ENCODE measurements at regions not wholly inside any gene's neighbourhood (a gene's known extent, or its start where the extent isn't known, plus 50 kb on each side); places are given as distances from the start of the nearest gene placed in this dataset.

DNA sequence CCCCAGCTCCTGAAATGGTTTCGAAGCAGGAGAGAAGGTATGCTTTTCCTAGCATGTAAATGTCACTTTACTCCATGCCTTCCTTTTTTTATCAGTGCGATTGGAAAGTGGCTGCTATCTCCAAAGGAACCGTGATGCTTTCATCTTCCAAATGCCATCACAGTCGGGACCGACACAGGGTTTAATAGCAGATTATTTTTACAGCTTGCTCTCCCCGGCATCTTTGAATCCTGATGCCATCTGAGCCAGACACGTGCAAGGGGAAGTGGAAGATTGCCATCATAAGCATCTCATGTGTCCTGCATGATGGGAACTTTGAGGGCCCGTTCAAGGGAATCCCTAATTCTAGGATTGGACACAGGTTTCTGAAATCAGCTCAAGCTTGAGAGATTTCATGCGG lies 253.4 kb upstream of the KCNG1 start:
- TF ChIP-seq EP300 (IDR thresholded peaks at IDR 0.05) (no peak), POLR2AphosphoS5 (IDR thresholded peaks at IDR 0.05) (no peak), CTCF (IDR thresholded peaks at IDR 0.05) (no peak), POLR2A (IDR thresholded peaks at IDR 0.05) (no peak)
- peaks cover 0 to 10% (median 3%) of the 10 kb centered on the region in 4 donors for H3K9me3 ChIP-seq
- intact Hi-C loops (cut with DNase I; ENCODE audit: low total_unique reads) = no loop called here
- H3K27me3 ChIP-seq = peaks cover 0 to 53% (median 15%) of the 10 kb centered on the region in 3 donors
- H3K4me3 ChIP-seq = no peak overlapping the region
- DNase-seq = no peak
- 57 to 67% (median 66%) methylated on average over 9 of the region's 9 CpGs for WGBS, 5 donors
- no peaks in the 10 kb centered on the region for H3K36me3 ChIP-seq
- H3K4me1 ChIP-seq = no peaks in the 10 kb centered on the region
- H3K27ac ChIP-seq = no peak overlapping the region

GRCh38 chr20:51275826-51276225 lies 252.9 kb upstream of the KCNG1 start:
- no peak for DNase-seq
- H3K27ac ChIP-seq = no peak overlapping the region
- H3K36me3 ChIP-seq = no peaks in the 10 kb centered on the region
- intact Hi-C loops (cut with DNase I; ENCODE audit: low total_unique reads) = no loop called here
- peaks cover 0 to 15% (median 4%) of the 10 kb centered on the region in 4 donors for H3K9me3 ChIP-seq
- WGBS, 5 donors = 43 to 55% (median 47%) methylated on average over 14 of the region's 14 CpGs
- H3K4me1 ChIP-seq = no peaks in the 10 kb centered on the region
- no peak for TF ChIP-seq POLR2AphosphoS5 (IDR thresholded peaks at IDR 0.05)
- no peak for TF ChIP-seq EP300 (IDR thresholded peaks at IDR 0.05)
- TF ChIP-seq CTCF (IDR thresholded peaks at IDR 0.05) = no peak
- TF ChIP-seq POLR2A (IDR thresholded peaks at IDR 0.05) = no peak
- no peak overlapping the region for H3K4me3 ChIP-seq
- peaks cover 0 to 55% (median 15%) of the 10 kb centered on the region in 3 donors for H3K27me3 ChIP-seq

- Histone ChIP-seq H3K27me3 (peaks cover 0 to 59% (median 15%) of the 10 kb centered on the region in 3 donors), H3K9me3 (peaks cover 0 to 21% (median 10%) of the 10 kb centered on the region in 4 donors), H3K4me3 (no peak overlapping the region), H3K27ac (no peak overlapping the region), H3K4me1 (no peaks in the 10 kb centered on the region), H3K36me3 (no peaks in the 10 kb centered on the region)
- no peak for TF ChIP-seq POLR2AphosphoS5 (IDR thresholded peaks at IDR 0.05)
- TF ChIP-seq CTCF (IDR thresholded peaks at IDR 0.05) = no peak
- TF ChIP-seq POLR2A (IDR thresholded peaks at IDR 0.05) = no peak
- no peak for TF ChIP-seq EP300 (IDR thresholded peaks at IDR 0.05)
- DNase-seq = no peak
- WGBS, 5 donors = 61 to 67% (median 62%) methylated on average over 5 of the region's 5 CpGs
- intact Hi-C loops (cut with DNase I; ENCODE audit: low total_unique reads) = no loop called here
Observed at GRCh38 chr20:51275181-51275580, 252.3 kb upstream of the KCNG1 start.

- TF ChIP-seq POLR2AphosphoS5 (IDR thresholded peaks at IDR 0.05) (no peak), POLR2A (IDR thresholded peaks at IDR 0.05) (no peak), EP300 (IDR thresholded peaks at IDR 0.05) (no peak), CTCF (IDR thresholded peaks at IDR 0.05) (no peak)
- intact Hi-C loops (cut with DNase I; ENCODE audit: low total_unique reads) = no loop called here
- Histone ChIP-seq H3K36me3 (no peaks in the 10 kb centered on the region), H3K27ac (no peak overlapping the region), H3K4me1 (no peaks in the 10 kb centered on the region), H3K4me3 (no peak overlapping the region), H3K27me3 (peaks cover 0 to 48% (median 15%) of the 10 kb centered on the region in 3 donors), H3K9me3 (peaks cover 0 to 16% (median 8%) of the 10 kb centered on the region in 4 donors)
- 61 to 77% (median 68%) methylated on average over 5 of the region's 5 CpGs for WGBS, 5 donors
- DNase-seq = no peak
Observed at GRCh38 chr20:51272401-51272800, 249.5 kb upstream of the KCNG1 start.

All from stomach (tissue), 8 donors.